Ishikawa (cell line): ENCODE measurements at regions not wholly inside any gene's neighbourhood (a gene's known extent, or its start where the extent isn't known, plus 50 kb on each side); places are given as distances from the start of the nearest gene placed in this dataset.

Source experiments
- CEBPB ChIP-seq: IDR thresholded peaks from 2 replicates; pipeline ENCODE4 v1.6.1; 2012
- EP300 ChIP-seq: IDR thresholded peaks from 2 replicates; pipeline ENCODE4 v1.6.1; 2012; ENCODE audit warnings: borderline replicate concordance
- MAX ChIP-seq: IDR thresholded peaks from 2 replicates; pipeline ENCODE4 v1.6.1; 2012
- NFIC ChIP-seq: IDR thresholded peaks from 2 replicates; pipeline ENCODE4 v1.6.1; 2012
- RAD21 ChIP-seq: IDR thresholded peaks from 2 replicates; pipeline ENCODE4 v1.6.1; 2012; ENCODE audit warnings: low read depth
- REST ChIP-seq: IDR thresholded peaks from 2 replicates; pipeline ENCODE4 v1.6.1; 2012; ENCODE audit warnings: low read depth, mild to moderate bottlenecking
- TCF12 ChIP-seq: IDR thresholded peaks from 2 replicates; pipeline ENCODE4 v1.6.1; 2012; ENCODE audit warnings: low read depth
- TEAD4 ChIP-seq: IDR thresholded peaks from 2 replicates; pipeline ENCODE4 v1.6.1; 2012
- USF1 ChIP-seq: IDR thresholded peaks from 2 replicates; pipeline ENCODE4 v1.6.1; 2012

GRCh38 chr3:197435426-197435825, 120.3 kb downstream of the BDH1 start:
- TF ChIP-seq USF1 (no peak), EP300 (no peak), CEBPB (no peak), TCF12 (no peak), MAX (no peak), NFIC (no peak), REST (no peak), TEAD4 (no peak), RAD21 (no peak)
